Endodermal cell (in vitro differentiated cells): ENCODE measurements at regions not wholly inside any gene's neighbourhood (a gene's known extent, or its start where the extent isn't known, plus 50 kb on each side); places are given as distances from the start of the nearest gene placed in this dataset.

Experiments
- DNase-seq: peaks from one replicate; pipeline ENCODE4 v3.0.0-alpha.2; 2017
- H3K27ac ChIP-seq: 2 replicates; pipeline ENCODE4 v1.5.1; 2013; ENCODE audit warnings: mild to moderate bottlenecking, low read depth, low read length, moderate library complexity
- H3K27me3 ChIP-seq: 2 replicates; pipeline ENCODE4 v1.6.1; 2013; ENCODE audit warnings: mild to moderate bottlenecking, low read length, moderate library complexity; ENCODE audit not compliant: insufficient read depth, control insufficient read depth, poor library complexity, severe bottlenecking
- H3K36me3 ChIP-seq: 2 replicates; pipeline ENCODE4 v1.7.0; 2013; ENCODE audit warnings: mild to moderate bottlenecking, low read length, moderate library complexity; ENCODE audit not compliant: control insufficient read depth, insufficient read depth
- H3K4me1 ChIP-seq: one replicate; pipeline ENCODE4 v1.7.0; 2013; ENCODE audit warnings: low read length; ENCODE audit not compliant: control insufficient read depth, insufficient read depth
- H3K4me3 ChIP-seq: 2 replicates; pipeline ENCODE4 v1.5.1; 2013; ENCODE audit warnings: mild to moderate bottlenecking, low read length, moderate library complexity
- H3K9ac ChIP-seq: 2 replicates; pipeline ENCODE4 v1.6.1; 2013; ENCODE audit warnings: mild to moderate bottlenecking, low read length, moderate library complexity; ENCODE audit not compliant: poor library complexity, severe bottlenecking; ENCODE audit errors: extremely low read depth
- H3K9me3 ChIP-seq: 2 replicates; pipeline ENCODE4 v1.6.1; 2013; ENCODE audit warnings: mild to moderate bottlenecking, low read length, moderate library complexity; ENCODE audit not compliant: control insufficient read depth
- H3K27ac Mint-ChIP-seq: 2 replicates; pipeline ENCODE4 v1.8.0; 2020; ENCODE audit warnings: mixed read lengths
- H3K27me3 Mint-ChIP-seq: 2 replicates; pipeline ENCODE4 v1.8.0; 2021; ENCODE audit warnings: mild to moderate bottlenecking, mixed read lengths; ENCODE audit not compliant: insufficient read depth
- H3K36me3 Mint-ChIP-seq: 2 replicates; pipeline ENCODE4 v1.8.0; 2020; ENCODE audit warnings: low read depth, mixed read lengths
- H3K4me1 Mint-ChIP-seq: 2 replicates; pipeline ENCODE4 v1.8.0; 2020; ENCODE audit warnings: mixed read lengths
- H3K4me3 Mint-ChIP-seq: 2 replicates; pipeline ENCODE4 v1.8.0; 2020; ENCODE audit warnings: mild to moderate bottlenecking, moderate library complexity, mixed read lengths
- H3K9me3 Mint-ChIP-seq: 2 replicates; pipeline ENCODE4 v1.8.0; 2020; ENCODE audit warnings: mild to moderate bottlenecking, mixed read lengths
- WGBS, 2 experiments: methylation state at CpG; one replicate each; pipeline versions ENCODE4 v1.1.5 to v1.1.7; 2013; ENCODE audit warnings: missing lambda C conversion rate in 2 of 2, mixed read lengths in 1 of 2; ENCODE audit not compliant: insufficient coverage in 1 of 2, insufficient read length in 1 of 2; 5-methylcytosine and 5-hydroxymethylcytosine counted together
- TF ChIP-seq, protein P1 (sequence below): fragments of 200-600 bp; sonication (generic); conservative IDR thresholded peaks from 2 replicates; pipeline ENCODE4 v1.5.0; 2021; ENCODE audit warnings: antibody characterized with exemption, mild to moderate bottlenecking

DNA sequence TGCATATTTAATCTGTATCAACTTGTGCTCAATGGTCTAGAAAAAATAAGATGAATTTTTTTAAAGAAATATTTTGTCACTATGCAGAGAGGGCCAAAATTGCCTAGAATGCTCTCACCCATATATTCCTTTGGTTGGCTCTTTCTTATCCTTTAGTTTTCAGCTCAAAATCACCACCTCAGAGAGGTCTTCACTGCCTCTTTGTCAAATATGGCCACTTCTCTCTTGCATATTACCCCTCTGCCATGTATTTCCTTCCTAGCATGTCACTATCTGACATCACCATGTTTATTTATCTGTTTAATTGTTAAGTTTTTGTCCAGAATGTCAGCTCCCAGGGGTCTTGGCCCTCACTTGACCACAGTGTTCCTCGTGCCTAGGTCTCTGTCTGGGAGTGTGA is 535.2 kb upstream of the CDH2 start:
- WGBS, 2 experiments, result 90 to 100% methylated on average over 1 of the region's 1 CpG
- no peak overlapping the region for H3K4me3 ChIP-seq

DNA sequence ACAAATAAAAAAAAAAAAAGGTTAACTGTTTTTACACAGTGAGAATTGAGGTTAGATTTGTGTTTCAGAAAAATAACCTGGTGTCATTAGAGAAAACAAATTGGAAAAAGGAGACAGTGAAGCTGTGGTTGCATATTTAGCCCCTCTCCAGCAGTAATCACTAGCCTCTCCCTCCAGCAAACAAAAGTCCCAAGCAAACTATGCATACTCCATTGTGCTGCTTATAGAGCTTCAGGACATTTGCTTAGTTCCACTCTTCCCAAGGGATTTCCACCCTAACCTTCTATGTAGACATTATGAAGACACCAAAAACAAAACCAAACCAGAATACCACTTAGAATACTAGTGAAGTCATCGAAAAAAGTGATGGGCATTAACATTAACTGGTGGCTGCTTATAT is 534.2 kb upstream of the CDH2 start:
- H3K9me3 ChIP-seq, result no peaks in the 10 kb centered on the region
- H3K27ac ChIP-seq, result no peak overlapping the region
- H3K4me3 ChIP-seq, result no peak overlapping the region
- Mint-ChIP-seq H3K36me3 (no peaks in the 10 kb centered on the region), H3K4me3 (no peak overlapping the region), H3K27me3 (no peaks in the 10 kb centered on the region), H3K27ac (no peak overlapping the region), H3K4me1 (peaks cover 17% of the 10 kb centered on the region), H3K9me3 (no peaks in the 10 kb centered on the region)
- no peak overlapping the region for H3K9ac ChIP-seq
- H3K27me3 ChIP-seq, result no peaks in the 10 kb centered on the region
- no peaks in the 10 kb centered on the region for H3K36me3 ChIP-seq
- TF ChIP-seq, protein P1, sequence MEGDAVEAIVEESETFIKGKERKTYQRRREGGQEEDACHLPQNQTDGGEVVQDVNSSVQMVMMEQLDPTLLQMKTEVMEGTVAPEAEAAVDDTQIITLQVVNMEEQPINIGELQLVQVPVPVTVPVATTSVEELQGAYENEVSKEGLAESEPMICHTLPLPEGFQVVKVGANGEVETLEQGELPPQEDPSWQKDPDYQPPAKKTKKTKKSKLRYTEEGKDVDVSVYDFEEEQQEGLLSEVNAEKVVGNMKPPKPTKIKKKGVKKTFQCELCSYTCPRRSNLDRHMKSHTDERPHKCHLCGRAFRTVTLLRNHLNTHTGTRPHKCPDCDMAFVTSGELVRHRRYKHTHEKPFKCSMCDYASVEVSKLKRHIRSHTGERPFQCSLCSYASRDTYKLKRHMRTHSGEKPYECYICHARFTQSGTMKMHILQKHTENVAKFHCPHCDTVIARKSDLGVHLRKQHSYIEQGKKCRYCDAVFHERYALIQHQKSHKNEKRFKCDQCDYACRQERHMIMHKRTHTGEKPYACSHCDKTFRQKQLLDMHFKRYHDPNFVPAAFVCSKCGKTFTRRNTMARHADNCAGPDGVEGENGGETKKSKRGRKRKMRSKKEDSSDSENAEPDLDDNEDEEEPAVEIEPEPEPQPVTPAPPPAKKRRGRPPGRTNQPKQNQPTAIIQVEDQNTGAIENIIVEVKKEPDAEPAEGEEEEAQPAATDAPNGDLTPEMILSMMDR, result no peak
- H3K4me1 ChIP-seq, result peaks cover 3% of the 10 kb centered on the region
- WGBS, 2 experiments, result 95% methylated on average over 1 of the region's 1 CpG; no CpG with 5 or more reads in 1 of the 2 experiments
- no peak for DNase-seq

More for the DNA sequence above, 535.2 kb upstream of the CDH2 start:
- no peak overlapping the region for H3K27ac Mint-ChIP-seq
- H3K27me3 ChIP-seq, result no peaks in the 10 kb centered on the region
- TF ChIP-seq, protein P1, result no peak
- no peak overlapping the region for H3K4me3 Mint-ChIP-seq
- H3K36me3 Mint-ChIP-seq, result no peaks in the 10 kb centered on the region
- peaks cover 9% of the 10 kb centered on the region for H3K4me1 Mint-ChIP-seq
- no peaks in the 10 kb centered on the region for H3K36me3 ChIP-seq
- H3K27ac ChIP-seq, result no peak overlapping the region
- H3K9me3 Mint-ChIP-seq, result no peaks in the 10 kb centered on the region
- H3K9me3 ChIP-seq, result no peaks in the 10 kb centered on the region
- H3K4me1 ChIP-seq, result no peaks in the 10 kb centered on the region
- no peaks in the 10 kb centered on the region for H3K27me3 Mint-ChIP-seq
- no peak for DNase-seq
- H3K9ac ChIP-seq, result no peak overlapping the region

GRCh38 chr18:28707006-28707405 is 530.1 kb upstream of the CDH2 start:
- H3K36me3 ChIP-seq, result no peaks in the 10 kb centered on the region
- H3K4me1 ChIP-seq, result peaks cover 3% of the 10 kb centered on the region
- Mint-ChIP-seq H3K27ac (no peak overlapping the region), H3K4me1 (peaks cover 24% of the 10 kb centered on the region), H3K9me3 (no peaks in the 10 kb centered on the region), H3K4me3 (no peak overlapping the region), H3K36me3 (no peaks in the 10 kb centered on the region), H3K27me3 (no peaks in the 10 kb centered on the region)
- TF ChIP-seq, protein P1, result no peak
- H3K9ac ChIP-seq, result no peak overlapping the region
- DNase-seq, result no peak
- H3K27ac ChIP-seq, result no peak overlapping the region
- WGBS, 2 experiments, result 88 to 89% methylated on average over 1 to 4 of the region's 4 CpGs
- no peak overlapping the region for H3K4me3 ChIP-seq
- no peaks in the 10 kb centered on the region for H3K9me3 ChIP-seq
- no peaks in the 10 kb centered on the region for H3K27me3 ChIP-seq
